GM23338 (cell line): ENCODE measurements at regions not wholly inside any gene's neighbourhood (a gene's known extent, or its start where the extent isn't known, plus 50 kb on each side); places are given as distances from the start of the nearest gene placed in this dataset.

ENCODE experiments used
- ATAC-seq: fragments of 200-7000 bp; cut with Tn5 transposase; 3 replicates; pipeline ENCODE4 v1.9.1; 2020
- DNase-seq: peaks from one replicate; pipeline ENCODE4 v3.0.0-alpha.2; 2015; ENCODE audit warnings: low spot score
- H2AFZ ChIP-seq: fragments of 200-600 bp; sonication (generic); 2 replicates; pipeline ENCODE4 v1.8.0; 2016; ENCODE audit warnings: antibody characterized with exemption, mild to moderate bottlenecking, moderate library complexity
- H3F3A ChIP-seq: fragments of 200-600 bp; sonication (generic); replicated peaks from 2 replicates; pipeline ENCODE4 v1.8.0; 2017; ENCODE audit warnings: antibody characterized with exemption, mixed run types, low read depth
- H3K27ac ChIP-seq: fragments of 200-600 bp; sonication (generic); 2 replicates; pipeline ENCODE4 v1.6.1; 2016; ENCODE audit warnings: low read depth
- H3K27me3 ChIP-seq: fragments of 200-600 bp; sonication (generic); 2 replicates; pipeline ENCODE4 v1.8.0; 2016; ENCODE audit warnings: mild to moderate bottlenecking, mixed run types, moderate library complexity; ENCODE audit not compliant: insufficient read depth
- H3K36me3 ChIP-seq: fragments of 200-600 bp; sonication (generic); 2 replicates; pipeline ENCODE4 v1.8.0; 2016; ENCODE audit warnings: mild to moderate bottlenecking; ENCODE audit not compliant: insufficient read depth
- H3K4me1 ChIP-seq: fragments of 200-600 bp; sonication (generic); 2 replicates; pipeline ENCODE4 v1.8.0; 2016; ENCODE audit warnings: mild to moderate bottlenecking, moderate library complexity; ENCODE audit not compliant: insufficient read depth
- H3K4me2 ChIP-seq: fragments of 200-600 bp; sonication (generic); 2 replicates; pipeline ENCODE4 v1.7.1; 2017; ENCODE audit warnings: mixed run types
- H3K4me3 ChIP-seq: fragments of 200-600 bp; sonication (generic); 2 replicates; pipeline ENCODE4 v1.6.1; 2016; ENCODE audit warnings: mixed run types
- H3K79me2 ChIP-seq: fragments of 200-600 bp; sonication (generic); replicated peaks from 2 replicates; pipeline ENCODE4 v1.8.0; 2017; ENCODE audit warnings: mild to moderate bottlenecking; ENCODE audit not compliant: insufficient read depth
- H3K9me2 ChIP-seq: fragments of 200-600 bp; sonication (generic); 2 replicates; pipeline ENCODE4 v1.8.0; 2017; ENCODE audit not compliant: insufficient read depth
- H4K20me1 ChIP-seq: fragments of 200-600 bp; sonication (generic); replicated peaks from 2 replicates; pipeline ENCODE4 v1.8.0; 2017; ENCODE audit warnings: mild to moderate bottlenecking; ENCODE audit not compliant: insufficient read depth
- H3K27ac Mint-ChIP-seq: 2 replicates; pipeline ENCODE4 v1.8.0; 2020; ENCODE audit warnings: inconsistent platforms, mild to moderate bottlenecking, moderate library complexity, mixed read lengths
- H3K27me3 Mint-ChIP-seq: 3 replicates; pipeline ENCODE4 v1.8.0; 2022; ENCODE audit warnings: low read depth, mild to moderate bottlenecking, moderate library complexity, mixed read lengths, inconsistent platforms; ENCODE audit not compliant: insufficient read depth, poor library complexity
- H3K36me3 Mint-ChIP-seq: 3 replicates; pipeline ENCODE4 v1.8.0; 2021; ENCODE audit warnings: low read depth, mild to moderate bottlenecking, inconsistent platforms, moderate library complexity, mixed read lengths
- H3K4me1 Mint-ChIP-seq: 3 replicates; pipeline ENCODE4 v1.8.0; 2020; ENCODE audit warnings: mild to moderate bottlenecking, inconsistent platforms, mixed read lengths
- H3K4me3 Mint-ChIP-seq: 3 replicates; pipeline ENCODE4 v1.8.0; 2021; ENCODE audit warnings: moderate library complexity, mild to moderate bottlenecking, inconsistent platforms, mixed read lengths
- H3K9me3 Mint-ChIP-seq: 3 replicates; pipeline ENCODE4 v1.8.0; 2020; ENCODE audit warnings: moderate library complexity, mild to moderate bottlenecking, inconsistent platforms, mixed read lengths
- CREB1 ChIP-seq: fragments of 250-450 bp; sonication (Bioruptor Pico); IDR thresholded peaks from 2 replicates; pipeline ENCODE4 v1.5.0; 2020; ENCODE audit warnings: low read depth, mild to moderate bottlenecking, moderate library complexity
- EZH2 ChIP-seq: fragments of 200-600 bp; sonication (generic); IDR thresholded peaks from one replicate; pipeline ENCODE4 v1.8.0; 2017; ENCODE audit warnings: antibody characterized with exemption, mild to moderate bottlenecking, low read depth; ENCODE audit not compliant: unreplicated experiment
- EZH2phosphoT487 ChIP-seq: fragments of 200-600 bp; sonication (generic); IDR thresholded peaks from one replicate; pipeline ENCODE4 v1.8.1; 2018; ENCODE audit warnings: antibody characterized with exemption; ENCODE audit not compliant: unreplicated experiment
- JUNB ChIP-seq: IDR thresholded peaks from one replicate; pipeline ENCODE4 v1.6.1; 2016; ENCODE audit warnings: antibody characterized with exemption; ENCODE audit not compliant: unreplicated experiment
- NANOG ChIP-seq: IDR thresholded peaks from 2 replicates; pipeline ENCODE4 v1.6.1; 2016; ENCODE audit warnings: antibody characterized with exemption, borderline replicate concordance
- POLR2AphosphoS5 ChIP-seq: IDR thresholded peaks from 2 replicates; pipeline ENCODE4 v1.6.1; 2016; ENCODE audit warnings: antibody characterized with exemption, low read depth
- STAT1 ChIP-seq: IDR thresholded peaks from one replicate; pipeline ENCODE4 v1.6.1; 2016; ENCODE audit warnings: antibody characterized with exemption; ENCODE audit not compliant: unreplicated experiment
- ZNF114 ChIP-seq: fragments of 250-450 bp; sonication (Bioruptor Pico); IDR thresholded peaks from 2 replicates; pipeline ENCODE4 v1.5.0; 2020; ENCODE audit warnings: mild to moderate bottlenecking, moderate library complexity
- ZNF331 ChIP-seq: fragments of 250-450 bp; sonication (Bioruptor Pico); IDR thresholded peaks from 2 replicates; pipeline ENCODE4 v1.5.0; 2020; ENCODE audit warnings: low read depth, mild to moderate bottlenecking, moderate library complexity
- TF ChIP-seq, protein P1 (sequence below): fragments of 250-450 bp; sonication (Bioruptor Pico); IDR thresholded peaks from 2 replicates; pipeline ENCODE4 v1.5.0; 2020; ENCODE audit warnings: mild to moderate bottlenecking, moderate library complexity
- TF ChIP-seq, protein P2 (sequence below): IDR thresholded peaks from one replicate; pipeline ENCODE4 v1.6.1; 2018; ENCODE audit warnings: antibody characterized with exemption; ENCODE audit not compliant: unreplicated experiment
- TF ChIP-seq, protein P3 (sequence below), 2 experiments: fragments of 200-600 bp in 1 of 2; sonication (generic) in 1 of 2; conservative IDR thresholded peaks; 2 replicates each; pipeline versions ENCODE4 v1.5.1 to v1.6.1; 2016 to 2017; ENCODE audit warnings: antibody characterized with exemption in 2 of 2, low read depth in 2 of 2, mild to moderate bottlenecking in 2 of 2, moderate library complexity in 1 of 2
- TF ChIP-seq, protein P4 (sequence below): IDR thresholded peaks from 2 replicates; pipeline ENCODE4 v1.6.1; 2016; ENCODE audit warnings: antibody characterized with exemption

DNA sequence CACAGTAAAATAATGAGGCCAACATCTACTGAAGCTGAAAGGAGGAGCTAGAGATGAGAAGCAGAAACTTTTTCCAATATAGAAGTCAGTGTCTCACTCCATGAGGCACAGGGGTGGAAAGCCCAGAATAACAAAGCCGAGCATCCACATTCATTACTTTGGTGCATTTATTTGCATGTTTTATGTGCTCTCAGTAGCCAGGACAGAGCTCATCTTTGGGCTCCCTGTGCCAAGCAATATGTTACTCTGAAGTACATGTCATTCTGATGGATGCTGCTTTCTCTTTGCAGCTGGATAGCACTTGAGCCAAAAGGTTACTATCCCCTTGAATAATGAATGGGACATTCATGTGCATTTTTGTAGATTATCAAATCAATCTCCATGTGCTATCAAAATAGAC is 338.6 kb upstream of the SOX11 start:
- Histone ChIP-seq H3K36me3 (no peaks in the 10 kb centered on the region), H3F3A (no peaks in the 10 kb centered on the region), H3K9me2 (no peaks in the 10 kb centered on the region), H2AFZ (no peak overlapping the region), H3K4me2 (no peak overlapping the region), H3K27me3 (no peaks in the 10 kb centered on the region), H3K79me2 (no peaks in the 10 kb centered on the region), H4K20me1 (no peaks in the 10 kb centered on the region), H3K4me1 (no peaks in the 10 kb centered on the region), H3K4me3 (no peak overlapping the region), H3K27ac (no peak overlapping the region)
- Mint-ChIP-seq H3K4me1 (no peaks in the 10 kb centered on the region), H3K4me3 (no peak overlapping the region), H3K27ac (no peak overlapping the region), H3K9me3 (peaks cover 71% of the 10 kb centered on the region), H3K36me3 (no peaks in the 10 kb centered on the region; the same call in 2 of the 3 replicates), H3K27me3 (no peaks in the 10 kb centered on the region)
- DNase-seq, result no peak
- no peak for ATAC-seq
- TF ChIP-seq EZH2, result no peak
- TF ChIP-seq, protein P1, sequence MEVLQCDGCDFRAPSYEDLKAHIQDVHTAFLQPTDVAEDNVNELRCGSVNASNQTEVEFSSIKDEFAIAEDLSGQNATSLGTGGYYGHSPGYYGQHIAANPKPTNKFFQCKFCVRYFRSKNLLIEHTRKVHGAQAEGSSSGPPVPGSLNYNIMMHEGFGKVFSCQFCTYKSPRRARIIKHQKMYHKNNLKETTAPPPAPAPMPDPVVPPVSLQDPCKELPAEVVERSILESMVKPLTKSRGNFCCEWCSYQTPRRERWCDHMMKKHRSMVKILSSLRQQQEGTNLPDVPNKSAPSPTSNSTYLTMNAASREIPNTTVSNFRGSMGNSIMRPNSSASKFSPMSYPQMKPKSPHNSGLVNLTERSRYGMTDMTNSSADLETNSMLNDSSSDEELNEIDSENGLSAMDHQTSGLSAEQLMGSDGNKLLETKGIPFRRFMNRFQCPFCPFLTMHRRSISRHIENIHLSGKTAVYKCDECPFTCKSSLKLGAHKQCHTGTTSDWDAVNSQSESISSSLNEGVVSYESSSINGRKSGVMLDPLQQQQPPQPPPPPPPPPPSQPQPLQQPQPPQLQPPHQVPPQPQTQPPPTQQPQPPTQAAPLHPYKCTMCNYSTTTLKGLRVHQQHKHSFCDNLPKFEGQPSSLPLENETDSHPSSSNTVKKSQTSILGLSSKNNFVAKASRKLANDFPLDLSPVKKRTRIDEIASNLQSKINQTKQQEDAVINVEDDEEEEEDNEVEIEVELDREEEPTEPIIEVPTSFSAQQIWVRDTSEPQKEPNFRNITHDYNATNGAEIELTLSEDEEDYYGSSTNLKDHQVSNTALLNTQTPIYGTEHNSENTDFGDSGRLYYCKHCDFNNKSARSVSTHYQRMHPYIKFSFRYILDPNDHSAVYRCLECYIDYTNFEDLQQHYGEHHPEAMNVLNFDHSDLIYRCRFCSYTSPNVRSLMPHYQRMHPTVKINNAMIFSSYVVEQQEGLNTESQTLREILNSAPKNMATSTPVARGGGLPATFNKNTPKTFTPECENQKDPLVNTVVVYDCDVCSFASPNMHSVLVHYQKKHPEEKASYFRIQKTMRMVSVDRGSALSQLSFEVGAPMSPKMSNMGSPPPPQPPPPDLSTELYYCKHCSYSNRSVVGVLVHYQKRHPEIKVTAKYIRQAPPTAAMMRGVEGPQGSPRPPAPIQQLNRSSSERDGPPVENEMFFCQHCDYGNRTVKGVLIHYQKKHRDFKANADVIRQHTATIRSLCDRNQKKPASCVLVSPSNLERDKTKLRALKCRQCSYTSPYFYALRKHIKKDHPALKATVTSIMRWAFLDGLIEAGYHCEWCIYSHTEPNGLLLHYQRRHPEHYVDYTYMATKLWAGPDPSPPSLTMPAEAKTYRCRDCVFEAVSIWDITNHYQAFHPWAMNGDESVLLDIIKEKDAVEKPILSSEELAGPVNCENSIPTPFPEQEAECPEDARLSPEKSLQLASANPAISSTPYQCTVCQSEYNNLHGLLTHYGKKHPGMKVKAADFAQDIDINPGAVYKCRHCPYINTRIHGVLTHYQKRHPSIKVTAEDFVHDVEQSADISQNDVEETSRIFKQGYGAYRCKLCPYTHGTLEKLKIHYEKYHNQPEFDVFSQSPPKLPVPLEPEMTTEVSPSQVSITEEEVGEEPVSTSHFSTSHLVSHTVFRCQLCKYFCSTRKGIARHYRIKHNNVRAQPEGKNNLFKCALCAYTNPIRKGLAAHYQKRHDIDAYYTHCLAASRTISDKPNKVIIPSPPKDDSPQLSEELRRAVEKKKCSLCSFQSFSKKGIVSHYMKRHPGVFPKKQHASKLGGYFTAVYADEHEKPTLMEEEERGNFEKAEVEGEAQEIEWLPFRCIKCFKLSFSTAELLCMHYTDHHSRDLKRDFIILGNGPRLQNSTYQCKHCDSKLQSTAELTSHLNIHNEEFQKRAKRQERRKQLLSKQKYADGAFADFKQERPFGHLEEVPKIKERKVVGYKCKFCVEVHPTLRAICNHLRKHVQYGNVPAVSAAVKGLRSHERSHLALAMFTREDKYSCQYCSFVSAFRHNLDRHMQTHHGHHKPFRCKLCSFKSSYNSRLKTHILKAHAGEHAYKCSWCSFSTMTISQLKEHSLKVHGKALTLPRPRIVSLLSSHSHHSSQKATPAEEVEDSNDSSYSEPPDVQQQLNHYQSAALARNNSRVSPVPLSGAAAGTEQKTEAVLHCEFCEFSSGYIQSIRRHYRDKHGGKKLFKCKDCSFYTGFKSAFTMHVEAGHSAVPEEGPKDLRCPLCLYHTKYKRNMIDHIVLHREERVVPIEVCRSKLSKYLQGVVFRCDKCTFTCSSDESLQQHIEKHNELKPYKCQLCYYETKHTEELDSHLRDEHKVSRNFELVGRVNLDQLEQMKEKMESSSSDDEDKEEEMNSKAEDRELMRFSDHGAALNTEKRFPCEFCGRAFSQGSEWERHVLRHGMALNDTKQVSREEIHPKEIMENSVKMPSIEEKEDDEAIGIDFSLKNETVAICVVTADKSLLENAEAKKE (CRISPR knock-in tag), result no peak
- TF ChIP-seq ZNF331 (CRISPR knock-in tag), result no peak
- TF ChIP-seq, protein P2, sequence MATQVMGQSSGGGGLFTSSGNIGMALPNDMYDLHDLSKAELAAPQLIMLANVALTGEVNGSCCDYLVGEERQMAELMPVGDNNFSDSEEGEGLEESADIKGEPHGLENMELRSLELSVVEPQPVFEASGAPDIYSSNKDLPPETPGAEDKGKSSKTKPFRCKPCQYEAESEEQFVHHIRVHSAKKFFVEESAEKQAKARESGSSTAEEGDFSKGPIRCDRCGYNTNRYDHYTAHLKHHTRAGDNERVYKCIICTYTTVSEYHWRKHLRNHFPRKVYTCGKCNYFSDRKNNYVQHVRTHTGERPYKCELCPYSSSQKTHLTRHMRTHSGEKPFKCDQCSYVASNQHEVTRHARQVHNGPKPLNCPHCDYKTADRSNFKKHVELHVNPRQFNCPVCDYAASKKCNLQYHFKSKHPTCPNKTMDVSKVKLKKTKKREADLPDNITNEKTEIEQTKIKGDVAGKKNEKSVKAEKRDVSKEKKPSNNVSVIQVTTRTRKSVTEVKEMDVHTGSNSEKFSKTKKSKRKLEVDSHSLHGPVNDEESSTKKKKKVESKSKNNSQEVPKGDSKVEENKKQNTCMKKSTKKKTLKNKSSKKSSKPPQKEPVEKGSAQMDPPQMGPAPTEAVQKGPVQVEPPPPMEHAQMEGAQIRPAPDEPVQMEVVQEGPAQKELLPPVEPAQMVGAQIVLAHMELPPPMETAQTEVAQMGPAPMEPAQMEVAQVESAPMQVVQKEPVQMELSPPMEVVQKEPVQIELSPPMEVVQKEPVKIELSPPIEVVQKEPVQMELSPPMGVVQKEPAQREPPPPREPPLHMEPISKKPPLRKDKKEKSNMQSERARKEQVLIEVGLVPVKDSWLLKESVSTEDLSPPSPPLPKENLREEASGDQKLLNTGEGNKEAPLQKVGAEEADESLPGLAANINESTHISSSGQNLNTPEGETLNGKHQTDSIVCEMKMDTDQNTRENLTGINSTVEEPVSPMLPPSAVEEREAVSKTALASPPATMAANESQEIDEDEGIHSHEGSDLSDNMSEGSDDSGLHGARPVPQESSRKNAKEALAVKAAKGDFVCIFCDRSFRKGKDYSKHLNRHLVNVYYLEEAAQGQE, result no peak
- TF ChIP-seq EZH2phosphoT487, result no peak
- TF ChIP-seq POLR2AphosphoS5, result no peak
- TF ChIP-seq, protein P3, sequence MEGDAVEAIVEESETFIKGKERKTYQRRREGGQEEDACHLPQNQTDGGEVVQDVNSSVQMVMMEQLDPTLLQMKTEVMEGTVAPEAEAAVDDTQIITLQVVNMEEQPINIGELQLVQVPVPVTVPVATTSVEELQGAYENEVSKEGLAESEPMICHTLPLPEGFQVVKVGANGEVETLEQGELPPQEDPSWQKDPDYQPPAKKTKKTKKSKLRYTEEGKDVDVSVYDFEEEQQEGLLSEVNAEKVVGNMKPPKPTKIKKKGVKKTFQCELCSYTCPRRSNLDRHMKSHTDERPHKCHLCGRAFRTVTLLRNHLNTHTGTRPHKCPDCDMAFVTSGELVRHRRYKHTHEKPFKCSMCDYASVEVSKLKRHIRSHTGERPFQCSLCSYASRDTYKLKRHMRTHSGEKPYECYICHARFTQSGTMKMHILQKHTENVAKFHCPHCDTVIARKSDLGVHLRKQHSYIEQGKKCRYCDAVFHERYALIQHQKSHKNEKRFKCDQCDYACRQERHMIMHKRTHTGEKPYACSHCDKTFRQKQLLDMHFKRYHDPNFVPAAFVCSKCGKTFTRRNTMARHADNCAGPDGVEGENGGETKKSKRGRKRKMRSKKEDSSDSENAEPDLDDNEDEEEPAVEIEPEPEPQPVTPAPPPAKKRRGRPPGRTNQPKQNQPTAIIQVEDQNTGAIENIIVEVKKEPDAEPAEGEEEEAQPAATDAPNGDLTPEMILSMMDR (conservative IDR thresholded peaks at IDR 0.05; ENCODE audit: low read depth in 2 of 2), result no peak
- TF ChIP-seq STAT1, result no peak
- no peak for TF ChIP-seq ZNF114 (CRISPR knock-in tag)
- no peak for TF ChIP-seq JUNB
- no peak for TF ChIP-seq CREB1 (CRISPR knock-in tag)
- TF ChIP-seq NANOG, result no peak
- TF ChIP-seq, protein P4, sequence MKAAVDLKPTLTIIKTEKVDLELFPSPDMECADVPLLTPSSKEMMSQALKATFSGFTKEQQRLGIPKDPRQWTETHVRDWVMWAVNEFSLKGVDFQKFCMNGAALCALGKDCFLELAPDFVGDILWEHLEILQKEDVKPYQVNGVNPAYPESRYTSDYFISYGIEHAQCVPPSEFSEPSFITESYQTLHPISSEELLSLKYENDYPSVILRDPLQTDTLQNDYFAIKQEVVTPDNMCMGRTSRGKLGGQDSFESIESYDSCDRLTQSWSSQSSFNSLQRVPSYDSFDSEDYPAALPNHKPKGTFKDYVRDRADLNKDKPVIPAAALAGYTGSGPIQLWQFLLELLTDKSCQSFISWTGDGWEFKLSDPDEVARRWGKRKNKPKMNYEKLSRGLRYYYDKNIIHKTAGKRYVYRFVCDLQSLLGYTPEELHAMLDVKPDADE, result no peak
